ENCODE measurements at regions not wholly inside any gene's neighbourhood (a gene's known extent, or its start where the extent isn't known, plus 50 kb on each side); places are given as distances from the start of the nearest gene placed in this dataset.

DNA sequence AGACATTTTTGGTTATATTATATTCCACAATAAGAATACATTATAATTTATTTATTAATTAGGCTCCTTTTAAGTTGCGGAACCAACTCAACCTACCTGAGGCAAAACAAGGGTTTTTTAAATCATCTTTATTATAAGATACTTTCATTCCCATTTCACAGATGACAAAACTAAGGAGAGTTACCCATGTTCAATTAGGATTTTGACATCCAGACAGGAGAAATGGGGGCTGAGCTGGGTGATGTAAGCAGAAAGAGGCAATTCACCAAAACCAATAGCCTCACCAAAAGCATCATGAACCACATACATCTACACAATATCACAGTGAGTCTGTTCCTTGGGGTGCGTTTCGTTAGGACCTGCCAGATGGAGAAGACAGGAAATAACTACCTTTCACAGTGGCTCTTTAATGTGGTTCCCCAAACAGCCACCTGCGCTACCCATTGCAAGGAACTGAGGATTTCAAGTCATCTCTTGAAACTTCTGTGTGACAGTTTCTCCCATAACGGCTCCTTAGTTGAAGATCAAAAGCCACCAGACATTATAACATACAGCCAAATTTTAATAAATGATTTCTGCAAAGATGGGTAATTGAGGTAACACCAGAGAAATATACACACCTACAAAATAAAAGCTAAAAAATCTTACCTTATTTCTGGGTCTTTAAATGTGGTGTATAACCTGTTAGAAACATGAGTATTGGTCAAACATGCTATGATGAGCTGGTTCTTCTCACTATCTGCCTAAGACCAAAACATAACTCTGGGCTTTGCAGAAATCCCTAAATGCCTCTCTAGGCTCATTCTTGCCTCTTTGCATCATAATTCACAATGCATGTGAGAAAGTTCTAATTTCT is 190.6 kb upstream of the LEF1 start:
- no peak overlapping the region for H3K9ac ChIP-seq (ENCODE audit: low read depth, low read length)
- no peaks in the 10 kb centered on the region for H3K36me3 ChIP-seq (ENCODE audit: insufficient read depth, low read depth, low read length)
- H3K27me3 ChIP-seq (ENCODE audit: insufficient read depth, low read length) = no peaks in the 10 kb centered on the region
- H3K4me1 ChIP-seq (ENCODE audit: insufficient read depth, low read length) = peaks cover 4% of the 10 kb centered on the region; the same call in 1 of the 2 replicates
- no peaks in the 10 kb centered on the region for H3K9me3 ChIP-seq (ENCODE audit: insufficient read depth, low read depth, low read length)
- no peak overlapping the region for H3K4me3 ChIP-seq (ENCODE audit: low read length)
- H3K27ac ChIP-seq (ENCODE audit: low read length) = no peak overlapping the region

DNA sequence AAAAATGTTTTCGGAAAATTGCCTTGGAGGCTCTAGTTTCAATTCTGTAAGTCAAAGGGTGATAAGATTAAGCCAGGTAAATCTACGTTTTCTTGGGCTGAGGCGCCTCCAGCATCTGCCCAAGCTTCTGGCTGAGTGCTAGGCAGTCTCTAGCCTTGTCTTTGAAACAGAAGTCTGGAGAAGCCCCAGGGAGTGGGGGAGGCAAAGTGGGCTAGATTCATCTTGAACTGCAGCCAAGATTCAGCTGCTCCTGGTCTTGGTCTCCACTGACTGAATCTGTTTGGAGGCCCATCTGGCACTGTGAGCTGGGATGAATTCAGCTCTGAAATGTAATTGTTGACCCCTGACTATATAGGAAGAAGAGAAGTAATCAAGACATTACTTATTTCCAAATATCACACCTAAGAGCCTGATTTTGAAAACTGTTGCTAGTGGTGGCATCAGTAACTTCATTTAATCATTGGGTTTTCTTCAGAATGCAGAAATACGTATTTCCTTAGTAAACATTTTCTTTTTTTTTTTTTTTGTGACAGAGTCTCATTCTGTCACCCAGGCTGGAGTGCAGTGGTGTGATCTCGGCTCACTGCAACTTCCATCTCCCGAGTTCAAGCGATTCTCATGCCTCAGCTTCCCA is 187.3 kb upstream of the LEF1 start:
- peak overlapping the region; percentile 20 for H3K27ac ChIP-seq (ENCODE audit: low read length)
- no peak overlapping the region for H3K4me3 ChIP-seq (ENCODE audit: low read length)
- peaks cover 4% of the 10 kb centered on the region; the same call in 1 of the 2 replicates for H3K4me1 ChIP-seq (ENCODE audit: insufficient read depth, low read length)
- H3K27me3 ChIP-seq (ENCODE audit: insufficient read depth, low read length) = no peaks in the 10 kb centered on the region
- H3K9ac ChIP-seq (ENCODE audit: low read depth, low read length) = no peak overlapping the region
- H3K9me3 ChIP-seq (ENCODE audit: insufficient read depth, low read depth, low read length) = no peaks in the 10 kb centered on the region
- no peaks in the 10 kb centered on the region for H3K36me3 ChIP-seq (ENCODE audit: insufficient read depth, low read depth, low read length)

DNA sequence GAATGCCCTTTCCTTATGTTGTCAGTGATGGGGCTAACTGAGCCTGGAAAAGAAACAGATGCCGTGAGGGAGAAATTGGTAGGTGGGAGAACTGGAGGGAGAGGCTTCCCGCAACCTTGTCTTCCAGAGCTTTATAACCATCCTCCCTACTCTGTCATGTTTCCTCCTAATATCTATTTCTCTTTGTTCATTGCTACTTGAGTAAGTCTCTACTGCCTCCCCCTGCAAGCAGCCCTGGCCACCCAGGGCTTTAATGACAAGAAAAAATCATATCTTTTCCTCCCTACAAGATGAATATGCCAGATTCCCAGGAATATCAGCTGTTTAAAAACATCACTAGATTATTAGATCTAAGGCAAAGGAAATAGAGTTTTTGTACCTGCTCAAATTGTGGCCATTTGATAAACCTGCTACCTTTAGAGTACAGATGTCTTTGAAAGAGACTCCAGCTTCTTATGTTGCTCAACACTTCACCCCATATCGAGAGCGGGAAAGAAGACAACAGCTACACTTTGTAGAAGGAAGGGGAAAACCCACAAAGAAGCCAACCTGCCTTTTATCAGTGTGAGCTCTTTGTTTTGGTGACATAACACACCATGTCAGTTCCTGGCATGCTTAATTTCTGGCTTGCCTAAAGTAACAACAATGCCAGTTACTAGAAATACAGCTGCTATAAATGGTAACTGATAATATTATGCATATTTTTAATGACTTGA is 186.6 kb upstream of the LEF1 start:
- no peaks in the 10 kb centered on the region for H3K36me3 ChIP-seq (ENCODE audit: insufficient read depth, low read depth, low read length)
- no peak overlapping the region for H3K9ac ChIP-seq (ENCODE audit: low read depth, low read length)
- H3K4me3 ChIP-seq (ENCODE audit: low read length) = no peak overlapping the region
- peaks cover 1% of the 10 kb centered on the region; the same call in 1 of the 2 replicates for H3K4me1 ChIP-seq (ENCODE audit: insufficient read depth, low read length)
- H3K9me3 ChIP-seq (ENCODE audit: insufficient read depth, low read depth, low read length) = no peaks in the 10 kb centered on the region
- H3K27me3 ChIP-seq (ENCODE audit: insufficient read depth, low read length) = no peaks in the 10 kb centered on the region
- H3K27ac ChIP-seq (ENCODE audit: low read length) = peak overlapping the region; percentile 20

GRCh38 chr4:108352664-108353308 is 184.1 kb upstream of the LEF1 start:
- Histone ChIP-seq H3K36me3 (ENCODE audit: insufficient read depth, low read depth, low read length) (no peaks in the 10 kb centered on the region), H3K4me1 (ENCODE audit: insufficient read depth, low read length) (no peaks in the 10 kb centered on the region; the same call in 1 of the 2 replicates), H3K9me3 (ENCODE audit: insufficient read depth, low read depth, low read length) (no peaks in the 10 kb centered on the region), H3K27ac (ENCODE audit: low read length) (no peak overlapping the region), H3K9ac (ENCODE audit: low read depth, low read length) (no peak overlapping the region), H3K4me3 (ENCODE audit: low read length) (no peak overlapping the region), H3K27me3 (ENCODE audit: insufficient read depth, low read length) (no peaks in the 10 kb centered on the region)

DNA sequence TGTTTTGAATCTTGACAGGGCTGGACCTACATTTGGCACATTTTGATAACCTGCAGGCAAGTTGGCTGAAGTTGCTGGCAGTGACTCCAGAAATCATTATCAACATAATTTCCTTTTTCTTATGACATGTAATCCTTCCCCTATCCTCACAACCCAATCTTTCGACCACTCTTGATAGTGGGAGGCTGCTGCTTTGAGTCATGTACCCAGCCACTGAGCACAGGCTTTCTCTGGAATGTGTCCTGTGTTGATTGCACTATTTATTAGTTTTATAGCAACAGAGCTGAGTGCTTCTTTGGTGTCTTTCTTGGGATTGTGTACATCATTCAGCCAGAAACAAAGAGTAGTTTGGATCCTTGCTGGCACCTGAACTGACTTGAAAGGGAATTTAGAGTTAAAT is 183.1 kb upstream of the LEF1 start:
- Histone ChIP-seq H3K36me3 (ENCODE audit: insufficient read depth, low read depth, low read length) (no peaks in the 10 kb centered on the region), H3K9me3 (ENCODE audit: insufficient read depth, low read depth, low read length) (no peaks in the 10 kb centered on the region), H3K27me3 (ENCODE audit: insufficient read depth, low read length) (no peaks in the 10 kb centered on the region), H3K4me1 (ENCODE audit: insufficient read depth, low read length) (no peaks in the 10 kb centered on the region; the same call in 1 of the 2 replicates), H3K9ac (ENCODE audit: low read depth, low read length) (no peak overlapping the region), H3K27ac (ENCODE audit: low read length) (no peak overlapping the region), H3K4me3 (ENCODE audit: low read length) (no peak overlapping the region)

- no peaks in the 10 kb centered on the region for H3K36me3 ChIP-seq (ENCODE audit: insufficient read depth, low read depth, low read length)
- H3K9ac ChIP-seq (ENCODE audit: low read depth, low read length) = no peak overlapping the region
- H3K9me3 ChIP-seq (ENCODE audit: insufficient read depth, low read depth, low read length) = no peaks in the 10 kb centered on the region
- H3K27me3 ChIP-seq (ENCODE audit: insufficient read depth, low read length) = no peaks in the 10 kb centered on the region
- H3K4me3 ChIP-seq (ENCODE audit: low read length) = no peak overlapping the region
- H3K4me1 ChIP-seq (ENCODE audit: insufficient read depth, low read length) = no peaks in the 10 kb centered on the region; the same call in 1 of the 2 replicates
- H3K27ac ChIP-seq (ENCODE audit: low read length) = no peak overlapping the region
These were observed 181.6 kb upstream of the LEF1 start for GRCh38 chr4:108350332-108350731.

- Histone ChIP-seq H3K27ac (ENCODE audit: low read length) (no peak overlapping the region), H3K9me3 (ENCODE audit: insufficient read depth, low read depth, low read length) (no peaks in the 10 kb centered on the region), H3K4me1 (ENCODE audit: insufficient read depth, low read length) (no peaks in the 10 kb centered on the region), H3K27me3 (ENCODE audit: insufficient read depth, low read length) (no peaks in the 10 kb centered on the region), H3K36me3 (ENCODE audit: insufficient read depth, low read depth, low read length) (no peaks in the 10 kb centered on the region), H3K4me3 (ENCODE audit: low read length) (no peak overlapping the region), H3K9ac (ENCODE audit: low read depth, low read length) (no peak overlapping the region)
These were observed 178.1 kb upstream of the LEF1 start for GRCh38 chr4:108346818-108347210.

- no peak overlapping the region for H3K9ac ChIP-seq (ENCODE audit: low read depth, low read length)
- no peaks in the 10 kb centered on the region for H3K27me3 ChIP-seq (ENCODE audit: insufficient read depth, low read length)
- no peak overlapping the region for H3K27ac ChIP-seq (ENCODE audit: low read length)
- H3K4me3 ChIP-seq (ENCODE audit: low read length) = no peak overlapping the region
- no peaks in the 10 kb centered on the region for H3K9me3 ChIP-seq (ENCODE audit: insufficient read depth, low read depth, low read length)
- H3K4me1 ChIP-seq (ENCODE audit: insufficient read depth, low read length) = no peaks in the 10 kb centered on the region
- H3K36me3 ChIP-seq (ENCODE audit: insufficient read depth, low read depth, low read length) = no peaks in the 10 kb centered on the region
These were observed 177.4 kb upstream of the LEF1 start for GRCh38 chr4:108345862-108346817.

- Histone ChIP-seq H3K27ac (ENCODE audit: low read length) (no peak overlapping the region), H3K27me3 (ENCODE audit: insufficient read depth, low read length) (no peaks in the 10 kb centered on the region), H3K4me1 (ENCODE audit: insufficient read depth, low read length) (no peaks in the 10 kb centered on the region), H3K9ac (ENCODE audit: low read depth, low read length) (no peak overlapping the region), H3K9me3 (ENCODE audit: insufficient read depth, low read depth, low read length) (no peaks in the 10 kb centered on the region), H3K4me3 (ENCODE audit: low read length) (no peak overlapping the region), H3K36me3 (ENCODE audit: insufficient read depth, low read depth, low read length) (no peaks in the 10 kb centered on the region)
These were observed 173.7 kb upstream of the LEF1 start for GRCh38 chr4:108342325-108342970.

DNA sequence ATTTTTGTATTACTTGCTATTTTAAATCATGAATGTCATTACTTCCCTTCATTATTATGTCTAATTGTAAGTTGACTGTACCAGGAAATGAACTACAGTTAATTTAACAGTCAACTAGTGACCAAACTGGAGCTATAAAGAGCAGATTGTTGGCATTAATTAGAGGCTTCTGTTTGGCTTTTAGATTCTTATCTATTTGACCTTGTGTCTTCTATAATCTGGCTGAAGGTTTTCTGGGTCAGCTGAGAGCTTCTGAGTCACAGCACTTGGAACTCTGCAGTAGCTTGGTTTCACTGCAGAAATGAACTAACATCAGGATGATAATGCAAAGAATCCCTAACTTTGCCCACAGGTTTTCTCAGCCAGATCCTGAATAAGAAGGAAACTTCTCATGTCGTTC is 169.2 kb upstream of the LEF1 start:
- no peak overlapping the region for H3K27ac ChIP-seq (ENCODE audit: low read length)

More for the DNA sequence above, 169.2 kb upstream of the LEF1 start:
- Histone ChIP-seq H3K4me3 (ENCODE audit: low read length) (no peak overlapping the region), H3K4me1 (ENCODE audit: insufficient read depth, low read length) (peaks cover 5% of the 10 kb centered on the region; the same call in 1 of the 2 replicates), H3K9me3 (ENCODE audit: insufficient read depth, low read depth, low read length) (no peaks in the 10 kb centered on the region), H3K9ac (ENCODE audit: low read depth, low read length) (no peak overlapping the region), H3K36me3 (ENCODE audit: insufficient read depth, low read depth, low read length) (no peaks in the 10 kb centered on the region), H3K27me3 (ENCODE audit: insufficient read depth, low read length) (no peaks in the 10 kb centered on the region)

Measured in iPS-20b (cell line).